22Rv1 (cell line): ENCODE measurements at regions not wholly inside any gene's neighbourhood (a gene's known extent, or its start where the extent isn't known, plus 50 kb on each side); places are given as distances from the start of the nearest gene placed in this dataset.

ENCODE experiments used
- H3K27ac ChIP-seq: fragments of 450-650 bp; 2 replicates; pipeline ENCODE4 v1.5.1; 2017
- ZFX ChIP-seq: fragments of 450-650 bp; IDR thresholded peaks from 2 replicates; pipeline ENCODE4 v1.6.1; 2017; ENCODE audit warnings: antibody characterized with exemption, borderline replicate concordance
- TF ChIP-seq, protein P1 (sequence below): fragments of 450-650 bp; IDR thresholded peaks from 2 replicates; pipeline ENCODE4 v1.5.1; 2017; ENCODE audit warnings: mild to moderate bottlenecking

DNA sequence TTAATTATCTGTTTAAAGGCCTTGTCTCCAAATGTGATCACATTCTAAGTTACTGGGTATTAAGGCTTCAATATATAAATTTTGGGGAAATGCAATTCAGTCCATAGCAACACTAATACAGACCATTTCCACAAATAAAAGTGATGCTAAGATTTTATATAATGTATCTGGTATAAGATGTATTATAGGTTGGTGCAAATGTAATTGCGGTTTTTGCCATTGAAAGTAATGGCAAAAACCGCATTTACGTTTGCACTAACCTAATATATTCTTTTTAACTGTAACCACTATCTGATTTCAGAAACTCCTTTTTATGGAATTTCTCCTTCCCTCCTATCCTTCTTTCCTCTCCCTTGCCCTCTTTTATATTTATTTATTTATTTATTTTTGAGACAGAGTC lies 1020.6 kb downstream of the BCL11A start:
- H3K27ac ChIP-seq: no peak overlapping the region
- TF ChIP-seq ZFX: no peak
- TF ChIP-seq, protein P1, sequence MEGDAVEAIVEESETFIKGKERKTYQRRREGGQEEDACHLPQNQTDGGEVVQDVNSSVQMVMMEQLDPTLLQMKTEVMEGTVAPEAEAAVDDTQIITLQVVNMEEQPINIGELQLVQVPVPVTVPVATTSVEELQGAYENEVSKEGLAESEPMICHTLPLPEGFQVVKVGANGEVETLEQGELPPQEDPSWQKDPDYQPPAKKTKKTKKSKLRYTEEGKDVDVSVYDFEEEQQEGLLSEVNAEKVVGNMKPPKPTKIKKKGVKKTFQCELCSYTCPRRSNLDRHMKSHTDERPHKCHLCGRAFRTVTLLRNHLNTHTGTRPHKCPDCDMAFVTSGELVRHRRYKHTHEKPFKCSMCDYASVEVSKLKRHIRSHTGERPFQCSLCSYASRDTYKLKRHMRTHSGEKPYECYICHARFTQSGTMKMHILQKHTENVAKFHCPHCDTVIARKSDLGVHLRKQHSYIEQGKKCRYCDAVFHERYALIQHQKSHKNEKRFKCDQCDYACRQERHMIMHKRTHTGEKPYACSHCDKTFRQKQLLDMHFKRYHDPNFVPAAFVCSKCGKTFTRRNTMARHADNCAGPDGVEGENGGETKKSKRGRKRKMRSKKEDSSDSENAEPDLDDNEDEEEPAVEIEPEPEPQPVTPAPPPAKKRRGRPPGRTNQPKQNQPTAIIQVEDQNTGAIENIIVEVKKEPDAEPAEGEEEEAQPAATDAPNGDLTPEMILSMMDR: no peak

DNA sequence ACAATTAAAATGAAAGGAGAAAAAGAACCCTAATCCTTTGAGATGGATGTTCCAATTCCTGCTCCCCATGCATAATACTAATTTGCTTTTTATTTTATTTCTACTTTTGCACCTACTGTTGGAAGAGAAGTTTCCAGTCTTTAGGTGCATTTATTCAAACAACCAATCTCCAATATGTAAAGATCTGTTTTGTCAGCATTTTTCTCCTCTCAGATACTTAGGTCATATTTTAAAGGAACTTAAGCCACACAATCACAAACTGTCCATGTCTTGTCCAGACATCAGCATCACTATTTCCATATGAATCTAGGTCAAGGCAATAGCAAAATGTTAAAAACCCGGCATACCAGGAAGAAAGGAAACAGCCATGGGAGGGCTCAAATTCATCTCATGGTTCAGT lies 1023.2 kb downstream of the BCL11A start:
- H3K27ac ChIP-seq: no peak overlapping the region
- TF ChIP-seq ZFX: no peak
- TF ChIP-seq, protein P1: no peak

DNA sequence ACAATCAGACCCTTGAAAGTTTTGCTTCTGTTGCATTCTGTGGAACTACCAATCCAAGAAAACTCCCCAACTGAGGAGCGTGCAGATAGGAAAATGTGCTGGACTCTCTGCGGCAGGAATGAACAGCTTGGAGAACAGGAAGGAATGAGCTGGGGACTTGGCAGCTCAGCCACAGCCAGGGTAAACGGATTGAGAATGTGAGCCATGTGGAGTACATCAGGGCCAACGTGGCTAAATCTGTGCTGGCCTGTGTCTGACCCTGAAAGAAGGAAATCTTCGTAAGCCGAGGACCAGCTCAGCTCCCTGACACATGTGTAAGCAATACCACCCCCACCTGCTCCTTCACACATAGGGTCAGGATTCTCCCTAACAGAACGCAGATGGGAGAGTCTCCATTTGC lies 1023.7 kb downstream of the BCL11A start:
- H3K27ac ChIP-seq: no peak overlapping the region
- TF ChIP-seq, protein P1: no peak
- no peak for TF ChIP-seq ZFX

DNA sequence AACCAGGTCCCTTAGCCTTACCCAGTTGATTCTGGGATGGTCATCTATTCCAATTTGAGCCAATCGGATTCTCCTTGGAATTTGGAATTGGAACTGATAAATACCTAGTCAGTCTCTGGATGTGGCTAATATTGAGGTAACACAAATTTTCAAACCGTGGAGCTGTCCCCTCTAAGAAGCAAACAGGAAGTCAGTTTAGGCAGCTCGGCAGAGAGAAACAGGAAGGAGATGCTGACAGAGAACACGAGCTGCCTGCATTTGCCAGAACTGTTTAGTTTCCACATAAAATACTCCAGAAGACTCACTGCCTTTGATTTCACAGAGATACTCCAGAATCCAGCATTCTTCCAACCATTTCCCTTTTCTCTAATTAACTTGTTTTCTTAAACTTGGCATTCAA lies 1024.9 kb downstream of the BCL11A start:
- no peak overlapping the region for H3K27ac ChIP-seq
- TF ChIP-seq, protein P1: no peak
- TF ChIP-seq ZFX: no peak

DNA sequence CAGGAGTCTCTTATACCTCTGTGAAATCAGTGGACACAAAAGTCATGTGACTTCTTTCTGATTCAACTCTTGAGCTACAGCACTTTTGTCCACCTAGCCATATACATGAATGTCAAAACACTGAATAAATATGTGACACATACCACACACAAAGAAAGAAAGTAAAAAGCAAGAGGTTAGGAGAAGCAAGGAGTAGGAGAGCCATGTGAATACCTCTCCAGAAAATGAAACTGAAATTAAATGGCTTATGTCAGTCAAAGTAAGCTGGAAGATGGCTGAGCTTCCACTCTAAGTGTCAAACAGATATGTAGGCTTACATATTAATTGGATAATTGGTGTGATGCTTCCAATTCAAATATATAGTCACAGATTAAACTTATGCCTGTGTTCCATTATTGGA lies 1050.5 kb downstream of the BCL11A start:
- H3K27ac ChIP-seq: no peak overlapping the region

DNA sequence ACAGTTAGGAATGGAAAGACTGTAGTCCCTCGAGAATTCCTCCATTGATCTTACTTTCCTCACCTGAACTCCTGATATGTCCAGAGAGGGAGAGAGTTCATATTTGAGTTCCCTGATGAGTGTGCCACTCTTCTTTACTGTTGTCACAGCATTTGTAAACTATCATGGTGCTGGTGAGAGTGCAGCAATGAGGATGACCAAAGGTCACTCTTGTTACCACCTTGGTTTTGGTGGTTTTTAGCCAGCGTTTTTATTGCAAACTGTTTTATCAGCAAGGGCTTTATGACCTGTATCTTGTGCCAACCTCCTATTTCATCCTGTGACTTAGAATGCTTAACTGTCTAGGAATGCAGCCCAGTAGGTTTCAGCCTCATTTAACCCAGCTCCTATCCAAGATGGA lies 1062.5 kb downstream of the BCL11A start:
- TF ChIP-seq ZFX: no peak
- TF ChIP-seq, protein P1: no peak
- H3K27ac ChIP-seq: no peak overlapping the region

More for the DNA sequence above, 1050.5 kb downstream of the BCL11A start:
- no peak for TF ChIP-seq ZFX
- TF ChIP-seq, protein P1: no peak

DNA sequence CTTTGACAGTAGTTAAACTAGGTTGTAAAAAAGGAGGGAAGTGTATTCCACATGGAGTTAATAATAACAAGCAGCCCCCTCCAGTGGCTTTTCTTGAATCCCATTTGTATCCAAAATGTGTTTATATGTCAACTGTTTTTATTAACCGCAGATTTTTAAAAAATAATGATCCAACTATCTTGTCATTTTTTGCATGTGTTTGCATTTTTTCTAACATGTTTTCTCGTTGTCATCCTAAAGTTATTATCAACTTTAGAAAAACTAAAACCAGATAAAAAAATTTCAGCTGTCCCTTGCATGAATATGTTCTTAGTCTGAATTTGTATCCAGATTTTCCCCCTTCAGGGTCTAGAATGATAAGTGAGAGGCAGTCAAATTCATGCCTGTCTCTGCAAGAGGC lies 1063.3 kb downstream of the BCL11A start:
- H3K27ac ChIP-seq: no peak overlapping the region
- TF ChIP-seq, protein P1: no peak
- TF ChIP-seq ZFX: no peak
